CD4-positive, alpha-beta T cell treated with Interleukin-17A for 4 hours (primary cell): ENCODE measurements at regions not wholly inside any gene's neighbourhood (a gene's known extent, or its start where the extent isn't known, plus 50 kb on each side); places are given as distances from the start of the nearest gene placed in this dataset.

Experiments
- DNase-seq: peaks from one replicate; pipeline ENCODE4 v3.0.0-alpha.2; 2020; ENCODE audit warnings: mixed read lengths

DNA sequence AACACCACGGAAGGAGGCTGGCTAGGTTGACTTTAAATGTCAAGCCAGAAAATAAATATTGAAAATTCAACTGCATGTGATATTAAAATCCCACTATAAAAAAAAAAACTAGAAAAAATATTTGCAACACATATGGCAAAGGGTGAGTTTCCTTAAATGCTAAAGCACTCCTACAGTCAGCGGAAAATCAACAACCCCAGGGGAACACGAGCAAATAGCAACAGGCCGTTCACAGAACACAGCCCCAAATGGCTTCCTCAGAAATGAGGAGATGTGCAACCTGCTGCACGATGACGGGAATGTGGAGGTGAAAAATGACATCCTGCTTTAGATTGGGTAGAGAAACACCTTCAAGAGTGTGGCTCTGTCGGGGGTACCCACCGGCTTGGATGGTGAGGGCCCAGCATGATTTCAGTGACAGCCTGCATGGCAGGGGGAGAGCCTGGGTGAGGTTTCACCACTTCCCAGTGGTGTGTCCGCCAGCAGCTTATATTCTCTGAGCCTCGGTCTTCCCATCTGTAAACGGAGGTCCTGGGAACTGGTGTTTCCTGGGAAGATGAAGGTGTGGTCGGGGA lies 157.9 kb upstream of the GLI2 start:
- DNase-seq: no peak

DNA sequence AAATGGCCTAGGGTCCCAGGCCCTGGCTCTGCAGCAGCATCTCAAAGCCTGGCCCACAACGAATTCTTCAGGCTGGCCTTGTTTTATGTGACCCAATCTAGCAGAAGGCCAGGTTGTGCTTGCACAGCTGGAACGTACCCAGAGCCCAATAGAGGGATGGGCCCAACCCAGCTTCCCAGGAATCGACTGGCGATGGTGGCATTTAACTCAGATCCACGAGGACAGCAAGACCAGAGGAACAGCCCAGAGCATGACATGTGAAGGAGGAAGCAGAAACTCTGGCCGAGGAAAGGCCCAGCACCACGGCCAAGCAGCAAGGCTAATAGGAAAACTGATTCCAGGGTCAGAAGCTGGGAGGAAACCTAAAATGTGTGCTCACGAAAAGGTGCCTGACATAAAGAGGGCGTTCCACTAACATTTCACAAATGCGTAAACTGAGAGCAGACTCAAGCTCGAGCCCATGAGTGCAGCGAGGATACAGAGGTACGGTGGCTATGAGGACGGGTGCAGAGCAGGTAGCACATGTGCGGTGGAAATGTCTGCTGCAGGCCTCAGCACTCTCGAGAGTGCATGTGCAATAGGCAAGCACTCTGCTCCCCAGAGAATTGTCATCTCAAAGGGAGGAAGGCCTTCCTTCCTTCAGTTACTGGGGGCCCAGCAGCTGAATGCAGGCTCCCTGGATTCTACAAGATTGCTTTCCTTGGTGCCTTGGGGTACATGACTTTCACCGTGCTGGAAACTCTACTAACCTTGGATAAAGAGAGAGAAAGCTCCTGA lies 156.9 kb upstream of the GLI2 start:
- DNase-seq: no peak

DNA sequence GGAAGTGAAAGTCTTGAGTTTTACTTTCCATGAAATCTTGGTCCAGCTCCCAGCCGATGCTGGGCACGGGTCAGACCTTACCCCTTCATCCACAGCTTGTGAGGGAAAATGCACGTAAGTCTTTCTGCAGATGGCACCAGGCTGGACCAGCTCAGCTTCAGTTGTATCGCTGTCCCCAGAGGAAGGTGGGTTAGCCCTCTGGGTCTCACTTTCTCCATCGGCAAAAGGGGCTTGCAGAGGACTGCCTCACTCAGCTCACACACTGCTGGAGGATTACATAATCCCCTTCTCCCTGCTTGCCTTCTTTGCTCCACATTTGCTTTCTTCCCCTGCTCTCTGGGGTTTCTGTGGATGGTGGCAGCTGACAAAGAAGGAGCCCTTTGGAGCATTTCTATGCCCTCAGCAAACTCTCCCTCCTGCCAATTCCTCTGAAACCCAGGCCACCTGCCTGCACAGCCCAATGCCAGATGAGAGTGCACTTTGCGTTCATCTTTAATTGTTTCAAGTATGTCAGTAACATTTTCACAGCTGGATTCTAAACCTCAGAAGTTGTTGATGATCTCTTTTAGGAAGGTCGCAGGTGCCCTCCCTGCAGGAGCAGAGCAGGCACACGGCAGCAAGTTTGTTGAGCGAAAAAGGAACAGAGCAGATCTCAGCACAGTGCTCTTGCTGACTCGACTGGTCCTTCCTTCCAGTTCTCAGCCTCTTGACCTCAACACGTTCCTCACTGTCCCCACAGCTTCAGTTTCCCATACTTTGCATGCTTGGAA lies 155.6 kb upstream of the GLI2 start:
- DNase-seq: no peak

DNA sequence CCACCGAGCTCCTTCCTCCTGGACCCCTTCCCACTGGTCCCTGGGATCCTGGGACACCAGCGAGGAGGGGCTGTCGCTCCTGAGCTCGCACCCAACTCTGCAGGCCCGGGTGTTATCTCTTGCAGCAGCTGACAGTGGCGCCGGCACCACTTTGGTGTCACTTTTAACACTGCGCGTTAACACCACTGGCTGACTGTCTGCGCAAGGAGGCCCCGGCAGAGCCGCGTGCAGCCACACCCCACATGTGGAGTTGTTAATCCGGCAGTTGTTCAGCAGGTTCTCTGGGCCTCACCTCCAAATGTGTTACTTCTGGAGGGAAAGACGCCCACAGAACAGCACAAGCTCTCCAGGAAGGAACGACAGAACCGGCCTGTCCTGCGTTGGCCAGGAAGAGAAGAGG lies 155.0 kb upstream of the GLI2 start:
- no peak for DNase-seq

DNA sequence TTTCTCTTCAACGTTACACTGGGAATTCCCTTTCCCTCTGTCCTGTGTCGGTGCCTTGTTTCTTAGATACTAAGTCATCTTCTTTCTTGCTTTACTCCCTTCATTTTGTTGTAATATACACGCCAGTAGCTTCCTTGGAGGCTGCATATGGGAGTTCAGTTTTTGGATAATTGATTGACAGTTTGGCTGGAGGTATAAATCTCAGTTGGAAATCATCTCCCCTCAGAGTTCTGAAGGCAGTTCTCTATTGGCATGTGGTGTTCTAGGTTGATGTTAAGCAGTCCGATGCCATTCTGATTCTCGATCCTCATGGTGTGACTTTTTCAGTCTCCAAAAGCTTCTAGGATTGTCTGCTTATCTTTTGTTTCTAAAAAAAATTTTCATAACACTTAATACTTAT lies 152.5 kb upstream of the GLI2 start:
- no peak for DNase-seq

DNA sequence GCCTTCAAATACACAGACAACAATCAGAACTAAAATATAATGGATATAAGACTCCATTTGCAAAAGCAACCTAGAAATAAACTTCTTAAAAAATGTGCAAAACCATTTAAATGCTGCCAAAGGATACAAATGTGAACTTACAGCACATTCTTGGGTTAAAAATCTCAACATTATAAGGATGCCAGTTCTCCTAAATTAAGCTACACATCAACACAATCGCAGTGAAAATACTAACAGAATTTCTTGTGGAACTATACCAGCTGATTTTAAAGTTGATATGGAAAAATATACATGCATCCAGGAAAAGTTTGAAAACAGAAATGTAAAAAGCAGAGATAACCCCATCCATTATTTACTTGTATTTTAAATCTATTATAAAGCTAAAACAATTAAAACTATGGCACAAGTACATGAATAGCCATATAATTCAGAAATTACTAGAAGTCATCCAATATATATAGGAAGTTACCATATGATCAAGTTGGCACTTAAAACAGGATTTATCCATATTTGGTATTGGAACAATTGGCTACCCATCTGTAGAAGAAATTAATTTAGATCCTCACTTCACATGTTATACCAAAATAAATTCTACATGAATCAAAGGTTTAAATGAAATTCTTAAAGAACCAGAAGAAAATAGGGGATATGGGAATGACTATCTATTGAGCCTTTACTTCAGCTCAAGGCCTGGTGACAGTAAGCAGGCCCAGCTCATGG lies 151.7 kb upstream of the GLI2 start:
- DNase-seq: no peak

DNA sequence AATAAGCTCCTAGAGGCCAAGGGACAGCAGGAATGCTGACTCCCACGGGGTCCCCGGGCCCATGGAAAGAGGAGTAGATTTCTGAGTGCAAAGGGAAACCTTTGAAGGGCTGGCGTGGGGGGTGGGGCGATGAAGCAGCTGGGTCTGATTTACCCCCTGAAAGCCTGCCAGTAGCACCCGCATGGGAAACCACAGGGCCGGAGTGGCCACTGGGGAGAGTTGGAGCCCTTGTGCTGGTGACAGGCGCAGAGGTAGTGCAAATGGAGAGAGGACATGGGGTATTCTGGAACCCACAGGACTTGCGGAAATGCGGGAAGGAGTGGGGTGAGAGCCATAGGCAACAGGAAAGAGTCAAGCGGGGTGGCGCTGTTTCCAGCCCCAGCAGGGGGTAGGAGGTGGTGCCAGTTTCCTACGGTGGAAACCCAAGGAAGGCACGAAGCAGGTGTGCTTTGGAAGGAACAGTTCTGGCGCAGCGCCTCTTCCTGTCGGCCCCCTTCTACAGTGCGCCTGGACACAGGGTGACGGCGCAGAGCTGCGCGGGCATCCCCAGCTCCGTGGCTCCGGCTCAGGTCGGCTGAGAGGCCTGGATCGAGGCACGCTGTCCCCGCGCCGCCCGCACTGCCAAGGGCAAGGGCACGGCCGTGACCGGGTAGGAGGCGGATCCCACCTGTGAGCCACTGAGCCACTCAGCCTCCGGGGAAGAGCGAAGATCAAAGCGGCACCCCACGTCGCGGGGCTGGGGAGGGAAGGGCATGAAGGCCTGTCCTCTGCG lies 149.0 kb upstream of the GLI2 start:
- DNase-seq: no peak

DNA sequence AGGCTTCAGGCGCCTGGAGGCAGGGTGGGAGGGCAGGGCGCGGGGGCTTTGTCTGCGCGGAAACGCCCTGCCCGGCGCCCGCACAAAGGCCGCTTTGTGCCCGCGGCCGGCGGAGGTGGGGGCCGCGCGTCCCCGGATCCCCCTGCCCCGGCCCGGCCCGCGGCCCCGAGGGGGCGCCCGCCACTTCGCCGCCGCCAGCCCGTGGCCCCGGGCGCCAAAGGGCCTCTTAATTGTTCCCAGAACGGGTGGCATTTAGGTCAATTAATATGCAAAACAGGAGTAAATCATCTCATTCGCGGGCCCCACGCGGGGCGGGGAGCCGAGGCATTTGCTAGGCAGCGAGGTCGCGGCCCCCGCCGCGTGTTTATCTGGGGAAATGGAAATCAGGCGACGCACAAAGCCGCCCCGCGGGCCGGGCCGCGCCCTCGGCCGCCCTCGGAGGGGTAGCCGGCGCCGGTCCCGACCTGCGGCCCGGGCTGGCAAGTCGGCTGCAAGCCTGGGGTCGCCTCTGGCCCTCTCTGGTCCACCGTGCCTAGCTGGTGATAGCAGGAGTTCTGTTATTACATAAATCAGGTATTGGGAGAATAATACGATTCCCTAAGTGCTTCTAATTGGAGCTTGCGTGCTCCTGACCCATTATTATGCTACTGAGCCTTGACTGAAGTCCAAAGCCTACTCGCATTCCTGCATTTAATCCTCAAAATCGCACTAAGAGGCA lies 148.2 kb upstream of the GLI2 start:
- no peak for DNase-seq

DNA sequence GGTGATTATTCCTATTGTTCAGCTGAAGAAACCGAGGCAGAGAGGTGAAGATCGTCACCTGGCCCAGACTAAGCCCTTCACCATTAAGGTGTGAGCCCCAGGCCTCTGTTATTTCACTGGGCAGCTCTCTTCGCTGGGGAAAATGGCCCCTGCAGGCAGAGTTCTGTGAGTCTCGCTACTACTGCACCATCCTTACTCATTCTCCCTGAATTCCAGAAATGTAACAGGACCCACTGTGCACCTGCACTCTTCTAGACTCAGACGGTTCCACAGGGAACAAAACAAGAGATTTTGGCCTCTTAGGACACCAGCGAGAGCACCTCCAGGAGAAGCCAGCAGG lies 147.7 kb upstream of the GLI2 start:
- DNase-seq: no peak

DNA sequence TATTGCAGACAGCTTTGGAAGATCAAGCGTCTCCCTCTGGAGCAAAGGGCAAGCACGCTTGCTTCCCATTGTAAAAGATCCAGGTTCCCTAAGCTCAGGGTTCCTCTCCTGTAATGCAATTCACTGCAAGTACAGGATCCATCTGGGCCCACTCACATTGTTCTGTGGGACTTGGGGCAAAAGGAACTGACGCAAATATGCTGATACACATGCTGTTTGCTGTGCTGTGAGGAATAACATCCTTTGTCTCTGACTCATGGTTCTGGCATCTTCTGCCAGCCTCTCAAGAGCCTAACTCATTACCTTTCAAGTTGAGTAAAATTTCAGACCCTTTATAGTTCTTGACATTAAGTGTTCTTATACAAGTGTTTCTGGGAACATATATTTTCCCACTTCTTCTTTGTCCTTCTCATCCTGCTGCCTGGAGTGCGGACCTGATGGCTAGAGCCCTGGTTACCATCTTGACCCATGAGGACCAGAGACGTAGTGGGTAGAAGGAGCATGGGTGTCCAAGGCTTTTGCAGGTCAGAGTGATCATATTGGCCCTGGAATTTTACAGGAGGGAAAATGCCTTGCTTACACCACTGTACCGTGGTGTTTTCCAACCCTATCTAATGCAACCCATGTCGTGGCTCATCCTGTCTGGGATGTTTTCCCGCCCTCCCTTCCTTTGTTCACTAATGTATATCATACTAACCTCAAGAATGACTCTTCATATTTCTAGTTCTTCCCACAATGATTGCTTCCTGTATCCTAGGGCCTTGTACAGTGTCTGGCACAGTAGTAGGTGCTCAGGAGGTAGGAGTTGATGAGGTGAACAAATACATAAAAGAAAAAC lies 145.7 kb upstream of the GLI2 start:
- DNase-seq: no peak

DNA sequence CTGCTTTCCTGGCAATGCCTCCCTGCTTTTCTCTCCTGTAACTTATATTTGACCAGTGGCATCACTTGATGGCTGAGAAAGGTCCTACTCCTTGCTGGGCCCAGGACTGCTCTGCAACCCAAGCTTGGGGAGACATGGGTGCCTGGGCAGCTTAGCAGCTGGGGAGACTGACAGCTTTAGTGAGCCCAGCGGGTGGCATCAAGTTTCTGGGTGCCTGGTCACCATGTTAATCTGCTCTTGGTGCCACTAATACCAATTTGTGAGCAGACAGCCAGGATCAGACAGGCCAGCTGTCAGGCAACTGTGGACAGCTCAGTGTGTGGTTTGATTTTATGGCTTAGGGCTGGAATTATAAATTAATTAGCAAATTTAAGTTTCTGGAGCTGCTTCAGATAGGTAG lies 144.8 kb upstream of the GLI2 start:
- no peak for DNase-seq

DNA sequence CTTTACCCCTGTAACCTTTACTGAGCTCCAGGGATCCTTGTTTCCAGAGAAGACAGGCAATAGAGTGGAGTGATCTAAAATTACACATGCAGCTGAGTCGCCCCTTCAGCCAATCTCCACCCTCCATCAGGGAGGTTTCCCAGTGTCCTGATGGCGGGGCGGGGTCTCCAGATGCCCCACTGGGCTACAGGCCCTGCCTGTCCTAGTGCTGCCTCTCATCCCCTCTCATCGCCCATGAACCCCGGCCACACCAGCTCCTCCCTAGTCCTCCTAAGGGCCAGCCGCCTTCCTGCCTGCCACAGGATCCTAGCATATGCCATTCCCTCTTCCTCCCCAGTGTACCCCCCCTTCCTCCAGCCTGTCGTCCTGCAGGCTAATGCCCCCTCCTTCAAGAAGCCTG lies 144.1 kb upstream of the GLI2 start:
- no peak for DNase-seq

DNA sequence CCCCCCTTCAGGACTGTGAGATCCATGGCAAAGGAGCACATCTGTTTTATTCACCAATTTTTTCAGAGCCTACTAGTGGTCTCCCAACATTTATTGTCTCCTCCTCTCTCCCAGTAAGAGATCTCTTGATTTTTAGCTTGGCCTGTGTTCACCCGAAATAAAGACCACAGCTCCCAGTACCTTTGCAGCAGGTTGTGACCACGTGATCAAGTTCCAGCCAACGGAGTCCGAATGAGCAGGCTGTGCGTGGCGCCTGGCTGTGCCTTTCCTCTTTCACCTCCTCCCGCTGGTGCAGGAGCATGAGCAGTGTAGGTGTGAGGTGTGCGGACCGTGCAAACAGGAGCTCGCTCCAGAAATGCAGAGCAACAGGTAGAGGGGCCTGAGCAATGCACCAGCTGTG lies 143.6 kb upstream of the GLI2 start:
- DNase-seq: no peak

DNA sequence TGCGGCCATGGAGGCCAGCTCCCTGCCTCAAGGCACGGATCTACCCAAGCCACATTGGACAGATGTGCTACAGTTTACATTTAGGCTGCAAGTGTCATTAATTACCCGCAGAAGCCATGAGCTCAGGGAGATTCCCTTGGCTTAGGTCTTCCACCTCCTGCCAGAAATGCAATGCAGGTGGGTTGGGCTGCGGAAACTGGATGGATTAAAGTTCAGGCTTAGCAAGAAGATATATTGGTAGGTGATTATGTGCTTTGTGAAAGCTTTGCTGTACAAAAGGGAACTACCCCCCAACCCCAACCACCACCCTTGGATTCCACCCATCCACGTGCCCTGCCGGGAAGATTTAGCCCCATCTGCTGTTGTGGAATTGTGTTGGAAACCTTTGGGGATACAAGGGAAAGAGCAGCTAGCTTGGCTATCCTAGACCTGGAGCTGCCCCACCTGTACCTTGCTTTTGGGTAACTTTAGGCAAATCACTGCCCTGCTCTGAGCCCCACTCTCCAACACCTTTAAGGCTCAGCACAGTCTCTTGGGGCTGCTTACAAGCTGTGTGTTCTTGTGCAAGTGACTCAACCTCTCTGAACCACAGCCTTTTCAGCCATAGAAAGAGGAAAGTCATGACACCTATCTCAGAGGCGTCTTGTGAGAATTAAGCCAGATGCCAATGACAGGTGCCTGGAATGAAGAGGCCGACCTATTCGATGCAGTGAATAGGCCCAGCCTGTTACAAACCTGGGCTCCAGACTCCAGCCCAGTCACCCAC lies 141.6 kb upstream of the GLI2 start:
- DNase-seq: no peak

DNA sequence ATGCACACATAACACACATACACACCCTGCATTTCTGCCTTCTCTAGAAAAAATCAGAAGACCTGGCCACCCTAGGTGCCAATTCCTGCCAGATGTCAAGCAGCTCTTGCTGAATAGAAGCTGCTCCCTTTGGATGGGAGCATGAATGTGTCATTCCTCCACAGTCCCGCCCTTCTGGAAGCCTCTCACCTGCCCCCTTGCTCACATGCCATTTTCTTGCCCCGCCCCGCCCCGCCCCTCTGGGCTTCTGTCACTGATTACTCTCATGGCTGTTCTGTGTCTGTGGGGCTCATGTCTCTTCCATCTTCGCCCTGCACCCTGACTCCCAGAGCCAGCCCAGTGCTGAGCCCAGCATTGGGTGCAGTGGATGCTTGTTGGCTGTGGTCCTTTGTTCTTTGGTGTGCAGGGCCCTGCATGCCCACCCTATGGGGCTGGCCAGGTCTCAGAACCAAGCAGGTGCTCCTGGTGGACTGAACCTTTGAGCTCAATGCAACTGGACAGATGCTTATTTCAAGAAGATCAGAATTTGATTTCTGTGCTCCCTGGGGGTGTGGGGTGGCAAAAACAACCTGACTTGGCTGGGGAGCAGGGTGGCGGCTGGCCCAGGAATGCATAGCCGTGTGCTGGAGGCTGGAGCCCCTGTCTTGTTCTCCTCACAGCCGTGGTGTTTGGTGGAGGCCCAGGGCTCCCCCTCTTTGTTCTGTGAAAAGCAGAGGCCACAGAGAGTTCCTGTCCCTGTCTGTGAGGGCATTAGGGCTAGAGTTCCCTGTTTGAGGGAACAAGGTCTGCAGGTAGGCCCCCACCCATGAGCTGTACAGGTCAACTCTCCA lies 140.6 kb upstream of the GLI2 start:
- no peak for DNase-seq

DNA sequence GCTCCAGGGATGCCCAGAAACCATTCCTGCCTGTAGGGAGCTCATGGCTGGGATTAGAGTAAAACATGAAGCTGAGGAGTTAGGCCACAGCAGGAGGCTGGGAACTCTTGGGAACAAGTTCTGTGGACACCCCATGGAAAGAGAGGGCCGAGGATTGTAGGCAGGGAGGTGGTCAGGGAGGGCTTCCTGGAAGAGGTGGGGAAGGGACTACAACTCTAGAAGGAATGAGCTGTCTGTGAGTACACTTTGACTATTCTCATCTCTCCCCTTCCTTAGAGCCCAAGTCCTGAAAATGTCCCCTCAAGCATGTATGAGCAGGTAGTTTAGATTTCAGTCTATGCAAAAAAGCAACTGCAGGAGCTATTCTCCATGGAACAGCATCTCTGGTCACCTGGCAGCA lies 139.9 kb upstream of the GLI2 start:
- DNase-seq: no peak

DNA sequence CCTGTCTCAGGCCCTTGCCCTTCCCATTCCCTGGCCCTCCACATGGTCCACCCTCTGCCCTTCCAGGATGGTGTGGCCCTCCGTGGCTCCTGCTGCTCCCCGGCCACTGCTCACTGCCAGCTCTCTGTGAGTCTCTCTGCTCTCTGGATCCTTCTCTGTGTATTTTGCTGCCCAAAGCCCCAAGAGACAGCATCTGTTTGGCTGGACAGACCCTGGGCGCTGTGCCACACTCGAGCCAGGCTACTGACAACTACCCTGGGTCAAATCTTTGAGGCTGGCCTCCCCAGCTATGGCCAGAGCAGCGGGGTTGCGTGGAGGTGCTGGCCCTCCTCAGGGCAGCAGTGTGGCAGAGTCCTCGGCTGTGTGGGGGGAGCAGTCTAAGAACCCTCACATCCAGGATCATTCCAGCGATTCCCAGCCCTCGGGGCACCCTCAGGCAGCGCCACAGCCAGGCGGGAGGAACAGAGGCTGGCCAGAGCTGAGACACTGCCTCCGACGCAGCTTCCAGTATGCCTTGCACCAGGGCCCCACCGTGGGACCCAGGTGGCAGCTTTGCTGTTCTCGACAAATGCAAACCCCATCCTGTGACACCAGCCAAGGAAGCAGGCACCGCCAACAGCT lies 139.4 kb upstream of the GLI2 start:
- DNase-seq: no peak

DNA sequence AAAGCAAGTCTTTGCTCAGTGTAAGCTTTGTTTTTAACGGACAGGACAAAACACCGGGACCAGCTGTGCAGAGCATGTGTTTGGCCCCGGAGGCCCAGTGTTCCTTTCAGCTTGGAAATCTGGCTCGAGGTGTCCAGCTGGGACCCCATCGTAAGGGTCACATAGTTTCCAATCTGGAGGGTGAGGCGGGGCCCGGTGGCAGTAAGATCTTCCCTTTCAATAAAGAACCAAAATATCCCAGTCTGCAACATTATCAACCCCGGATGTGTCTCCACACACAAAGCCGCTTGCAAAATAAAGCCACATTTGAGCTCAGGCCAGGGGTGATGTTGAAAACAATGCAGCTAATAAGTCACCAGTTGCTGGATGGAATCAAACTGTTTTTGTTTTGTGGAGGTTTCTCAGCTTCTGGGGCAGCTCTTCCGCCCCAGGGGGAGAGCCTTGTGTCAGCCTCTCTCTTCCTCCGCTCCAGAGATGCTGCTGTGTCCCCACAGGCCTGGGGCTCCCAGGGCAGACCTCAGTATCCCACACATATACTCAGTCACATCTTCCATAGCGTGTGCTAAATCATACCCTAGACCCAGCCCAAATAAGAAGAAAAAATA lies 138.6 kb upstream of the GLI2 start:
- no peak for DNase-seq
